ENCODE measurements at regions not wholly inside any gene's neighbourhood (a gene's known extent, or its start where the extent isn't known, plus 50 kb on each side); places are given as distances from the start of the nearest gene placed in this dataset.

- Mint-ChIP-seq H3K27ac (no peak overlapping the region), H3K4me3 (no peak overlapping the region), H3K9me3 (no peaks in the 10 kb centered on the region), H3K36me3 (no peaks in the 10 kb centered on the region), H3K4me1 (no peaks in the 10 kb centered on the region), H3K27me3 (ENCODE audit: insufficient read depth, low read depth) (peaks cover 2% of the 10 kb centered on the region)
- no peaks in the 10 kb centered on the region for H3K9me3 ChIP-seq (ENCODE audit: low read depth)
- no peaks in the 10 kb centered on the region for H3K36me3 ChIP-seq
- TF ChIP-seq EZH2 (IDR thresholded peaks at IDR 0.05), result no peak
- TF ChIP-seq CTCF (IDR thresholded peaks at IDR 0.05), result no peak
- TF ChIP-seq EZH2phosphoT487 (IDR thresholded peaks at IDR 0.05), result no peak
- no peak overlapping the region for H3K4me3 ChIP-seq
- no peak overlapping the region for H3K9ac ChIP-seq
- no peaks in the 10 kb centered on the region for H4K20me1 ChIP-seq (ENCODE audit: low read depth)
- no peaks in the 10 kb centered on the region for H3K79me2 ChIP-seq (ENCODE audit: low read depth)
- no peaks in the 10 kb centered on the region for H3K27me3 ChIP-seq
- H3K27ac ChIP-seq, result no peak overlapping the region
- no peaks in the 10 kb centered on the region for H3F3A ChIP-seq (ENCODE audit: low read depth)
- no peak for DNase-seq (ENCODE audit: low spot score)
- H3K4me1 ChIP-seq, result peaks cover 6% of the 10 kb centered on the region
- H3K4me2 ChIP-seq, result no peak overlapping the region
- H2AFZ ChIP-seq (replicated peaks), result no peak overlapping the region
Observed at GRCh38 chr5:12169536-12169935, 265.3 kb upstream of the CTNND2 start.

GRCh38 chr5:12162863-12163262 lies 258.6 kb upstream of the CTNND2 start:
- Histone ChIP-seq H3K27ac (no peak overlapping the region), H3K27me3 (no peaks in the 10 kb centered on the region), H2AFZ (replicated peaks) (no peak overlapping the region), H3K36me3 (peaks cover 2% of the 10 kb centered on the region), H4K20me1 (ENCODE audit: low read depth) (no peaks in the 10 kb centered on the region), H3K4me2 (no peak overlapping the region), H3K4me1 (no peaks in the 10 kb centered on the region), H3K4me3 (no peak overlapping the region), H3F3A (ENCODE audit: low read depth) (no peaks in the 10 kb centered on the region), H3K9me3 (ENCODE audit: low read depth) (no peaks in the 10 kb centered on the region), H3K9ac (no peak overlapping the region), H3K79me2 (ENCODE audit: low read depth) (no peaks in the 10 kb centered on the region)
- H3K4me1 Mint-ChIP-seq, result no peaks in the 10 kb centered on the region
- H3K27me3 Mint-ChIP-seq (ENCODE audit: insufficient read depth, low read depth), result no peaks in the 10 kb centered on the region
- no peaks in the 10 kb centered on the region for H3K36me3 Mint-ChIP-seq
- no peak for DNase-seq (ENCODE audit: low spot score)
- no peaks in the 10 kb centered on the region for H3K9me3 Mint-ChIP-seq
- TF ChIP-seq CTCF (IDR thresholded peaks at IDR 0.05) (no peak), EZH2phosphoT487 (IDR thresholded peaks at IDR 0.05) (no peak), EZH2 (IDR thresholded peaks at IDR 0.05) (no peak)
- no peak overlapping the region for H3K27ac Mint-ChIP-seq
- no peak overlapping the region for H3K4me3 Mint-ChIP-seq

- no peaks in the 10 kb centered on the region for H3K4me1 Mint-ChIP-seq
- Histone ChIP-seq H3K27me3 (no peaks in the 10 kb centered on the region), H3K4me3 (no peak overlapping the region), H3K27ac (no peak overlapping the region), H3K9me3 (ENCODE audit: low read depth) (no peaks in the 10 kb centered on the region), H3K9ac (no peak overlapping the region), H2AFZ (replicated peaks) (no peak overlapping the region), H3K36me3 (no peaks in the 10 kb centered on the region), H3K79me2 (ENCODE audit: low read depth) (no peaks in the 10 kb centered on the region), H3K4me1 (no peaks in the 10 kb centered on the region), H3F3A (ENCODE audit: low read depth) (no peaks in the 10 kb centered on the region), H3K4me2 (no peak overlapping the region), H4K20me1 (ENCODE audit: low read depth) (no peaks in the 10 kb centered on the region)
- H3K36me3 Mint-ChIP-seq, result no peaks in the 10 kb centered on the region
- no peaks in the 10 kb centered on the region for H3K27me3 Mint-ChIP-seq (ENCODE audit: insufficient read depth, low read depth)
- peaks cover 4% of the 10 kb centered on the region for H3K9me3 Mint-ChIP-seq
- no peak overlapping the region for H3K27ac Mint-ChIP-seq
- TF ChIP-seq CTCF (IDR thresholded peaks at IDR 0.05) (no peak), EZH2 (IDR thresholded peaks at IDR 0.05) (no peak), EZH2phosphoT487 (IDR thresholded peaks at IDR 0.05) (no peak)
- no peak for DNase-seq (ENCODE audit: low spot score)
- H3K4me3 Mint-ChIP-seq, result no peak overlapping the region
Observed at GRCh38 chr5:12147513-12147912, 243.3 kb upstream of the CTNND2 start.

GRCh38 chr5:12141496-12141895 lies 237.2 kb upstream of the CTNND2 start:
- no peak overlapping the region for H3K9ac ChIP-seq
- H3K27ac ChIP-seq, result no peak overlapping the region
- no peak for DNase-seq (ENCODE audit: low spot score)
- Mint-ChIP-seq H3K9me3 (no peaks in the 10 kb centered on the region), H3K4me1 (no peaks in the 10 kb centered on the region), H3K4me3 (no peak overlapping the region), H3K36me3 (no peaks in the 10 kb centered on the region), H3K27me3 (ENCODE audit: insufficient read depth, low read depth) (peaks cover 4% of the 10 kb centered on the region), H3K27ac (no peak overlapping the region)
- no peaks in the 10 kb centered on the region for H3K27me3 ChIP-seq
- no peaks in the 10 kb centered on the region for H3K36me3 ChIP-seq
- H3K4me3 ChIP-seq, result no peak overlapping the region
- H3K79me2 ChIP-seq (ENCODE audit: low read depth), result no peaks in the 10 kb centered on the region
- H3K4me1 ChIP-seq, result no peaks in the 10 kb centered on the region
- H4K20me1 ChIP-seq (ENCODE audit: low read depth), result no peaks in the 10 kb centered on the region
- TF ChIP-seq CTCF (IDR thresholded peaks at IDR 0.05) (no peak), EZH2phosphoT487 (IDR thresholded peaks at IDR 0.05) (no peak), EZH2 (IDR thresholded peaks at IDR 0.05) (no peak)
- H3K4me2 ChIP-seq, result no peak overlapping the region
- no peak overlapping the region for H2AFZ ChIP-seq (replicated peaks)
- H3K9me3 ChIP-seq (ENCODE audit: low read depth), result no peaks in the 10 kb centered on the region
- H3F3A ChIP-seq (ENCODE audit: low read depth), result no peaks in the 10 kb centered on the region
